HEK293T (cell line): ENCODE measurements at regions not wholly inside any gene's neighbourhood (a gene's known extent, or its start where the extent isn't known, plus 50 kb on each side); places are given as distances from the start of the nearest gene placed in this dataset.

Source experiments
- ARNT ChIP-seq: fragments of 450-650 bp; IDR thresholded peaks from 2 replicates; pipeline ENCODE4 v1.6.1; 2017; ENCODE audit warnings: mild to moderate bottlenecking
- BHLHE40 ChIP-seq: fragments of 450-650 bp; IDR thresholded peaks from 2 replicates; pipeline ENCODE4 v1.6.1; 2016; ENCODE audit warnings: mild to moderate bottlenecking, moderate library complexity, borderline replicate concordance
- ELF4 ChIP-seq: fragments of 450-650 bp; IDR thresholded peaks from 2 replicates; pipeline ENCODE4 v1.6.1; 2017; ENCODE audit warnings: antibody characterized with exemption
- FOXA1 ChIP-seq: fragments of 450-650 bp; IDR thresholded peaks from 2 replicates; pipeline ENCODE4 v1.6.1; 2016; ENCODE audit warnings: mild to moderate bottlenecking
- FOXK2 ChIP-seq: fragments of 450-650 bp; IDR thresholded peaks from 2 replicates; pipeline ENCODE4 v1.6.1; 2016; ENCODE audit warnings: mild to moderate bottlenecking
- FOXM1 ChIP-seq: fragments of 450-650 bp; IDR thresholded peaks from 2 replicates; pipeline ENCODE4 v1.6.1; 2017; ENCODE audit warnings: mild to moderate bottlenecking, borderline replicate concordance
- SP1 ChIP-seq: fragments of 450-650 bp; IDR thresholded peaks from 2 replicates; pipeline ENCODE4 v1.6.1; 2017
- TARDBP ChIP-seq: fragments of 450-650 bp; IDR thresholded peaks from 2 replicates; pipeline ENCODE4 v1.6.1; 2016
- ZNF384 ChIP-seq: fragments of 450-650 bp; IDR thresholded peaks from 2 replicates; pipeline ENCODE4 v1.6.1; 2016

- TF ChIP-seq FOXM1 (no peak), ARNT (no peak), SP1 (no peak), FOXK2 (no peak), TARDBP (no peak), BHLHE40 (no peak), FOXA1 (no peak), ZNF384 (no peak), ELF4 (no peak)
Observed at GRCh38 chr13:95452375-95452774, 100.1 kb upstream of the CLDN10 start.
